Fibroblast of lung (primary cell): ENCODE measurements at regions not wholly inside any gene's neighbourhood (a gene's known extent, or its start where the extent isn't known, plus 50 kb on each side); places are given as distances from the start of the nearest gene placed in this dataset.
A peak's percentile ranks its signal among the peaks of the same experiment; 100 is the strongest.

Experiments
- DNase-seq, 2 donors: peaks; one replicate each; pipeline versions ENCODE4 v3.0.0 to v3.0.0-alpha.2; 2010; ENCODE audit warnings: low read depth in 2 of 2
- H2AFZ ChIP-seq: 2 replicates; pipeline ENCODE4 v1.5.1; 2012; ENCODE audit warnings: low read length, control low read depth, inconsistent platforms
- H3K27ac ChIP-seq: 2 replicates; pipeline ENCODE4 v1.5.1; 2011; ENCODE audit warnings: low read length, control low read depth; ENCODE audit not compliant: insufficient read depth
- H3K27me3 ChIP-seq: 2 replicates; pipeline ENCODE4 v1.5.1; 2011; ENCODE audit warnings: mild to moderate bottlenecking, low read length; ENCODE audit not compliant: control insufficient read depth, insufficient read depth
- H3K36me3 ChIP-seq: 2 replicates; pipeline ENCODE4 v1.5.1; 2011; ENCODE audit warnings: low read length; ENCODE audit not compliant: control insufficient read depth, insufficient read depth
- H3K4me1 ChIP-seq: 2 replicates; pipeline ENCODE4 v1.5.1; 2011; ENCODE audit warnings: low read length; ENCODE audit not compliant: control insufficient read depth, insufficient read depth; ENCODE audit errors: extremely low read depth
- H3K4me2 ChIP-seq: 2 replicates; pipeline ENCODE4 v1.5.1; 2011; ENCODE audit warnings: low read length, control low read depth; ENCODE audit not compliant: insufficient read depth; ENCODE audit errors: extremely low read depth
- H3K4me3 ChIP-seq, 4 experiments: fragments of 200-600 bp in 1 of 4; sonication (generic) in 1 of 4; replicated peaks in 1 of 4; 2 replicates each; pipeline ENCODE4 v1.5.1; 2011 to 2016; ENCODE audit warnings: low read length in 4 of 4, low read depth in 3 of 4, mild to moderate bottlenecking in 3 of 4, control low read depth in 2 of 4, inconsistent platforms in 1 of 4, mixed read lengths in 1 of 4; ENCODE audit not compliant: insufficient read depth in 1 of 4; ENCODE audit errors: control extremely low read depth in 1 of 4
- H3K79me2 ChIP-seq: 2 replicates; pipeline ENCODE4 v1.5.1; 2012; ENCODE audit warnings: mild to moderate bottlenecking, low read length, inconsistent platforms; ENCODE audit not compliant: control insufficient read depth, insufficient read depth
- H3K9ac ChIP-seq: 2 replicates; pipeline ENCODE4 v1.5.1; 2011; ENCODE audit warnings: mild to moderate bottlenecking, low read length, control low read depth; ENCODE audit not compliant: insufficient read depth
- H3K9me3 ChIP-seq: 2 replicates; pipeline ENCODE4 v1.5.1; 2012; ENCODE audit warnings: low read depth, low read length; ENCODE audit not compliant: control insufficient read depth, insufficient read depth
- H4K20me1 ChIP-seq: 2 replicates; pipeline ENCODE4 v1.5.1; 2011; ENCODE audit warnings: low read length; ENCODE audit not compliant: control insufficient read depth, insufficient read depth; ENCODE audit errors: extremely low read depth
- EZH2 ChIP-seq: IDR thresholded peaks from 2 replicates; pipeline ENCODE4 v1.5.1; 2012; ENCODE audit warnings: low read length, control low read depth, mild to moderate bottlenecking; ENCODE audit errors: missing control alignments
- TF ChIP-seq, protein P1 (sequence below), 2 donors: IDR thresholded peaks in 1 of 2; conservative IDR thresholded peaks in 1 of 2; 1 replicate in 1 of 2; 2 replicates in 1 of 2; pipeline ENCODE4 v1.5.1; 2011 to 2012; ENCODE audit warnings: low read length in 2 of 2, control low read depth in 1 of 2, inconsistent platforms in 1 of 2, low read depth in 1 of 2, mild to moderate bottlenecking in 1 of 2

DNA sequence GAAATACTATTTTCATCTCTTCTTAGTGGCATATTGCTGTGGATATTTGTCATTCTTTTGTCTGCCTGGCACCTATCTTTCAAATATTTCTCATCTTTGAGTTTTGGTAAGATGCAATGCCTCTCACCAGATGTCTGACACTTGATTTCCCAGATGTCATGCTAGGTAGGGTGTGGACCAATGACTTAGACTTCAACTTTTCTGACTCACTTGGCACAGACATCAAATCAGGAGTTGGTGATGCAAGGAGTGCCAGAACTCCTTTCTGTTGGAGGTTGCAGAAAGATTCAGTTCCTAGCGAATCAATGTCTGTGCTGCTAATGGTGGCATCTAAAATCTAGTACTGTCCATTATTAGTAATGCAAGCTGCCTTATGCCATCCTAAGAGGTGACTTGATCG lies 216.9 kb upstream of the FERD3L start:
- Histone ChIP-seq H3K27ac (no peak overlapping the region), H2AFZ (no peak overlapping the region), H3K4me3 (no peak overlapping the region), H3K79me2 (no peaks in the 10 kb centered on the region), H3K4me1 (no peaks in the 10 kb centered on the region), H3K4me2 (no peak overlapping the region), H3K36me3 (no peaks in the 10 kb centered on the region), H3K27me3 (no peaks in the 10 kb centered on the region), H3K9me3 (no peaks in the 10 kb centered on the region), H4K20me1 (no peaks in the 10 kb centered on the region), H3K9ac (no peak overlapping the region)
- peak; percentile 33 to 66 for DNase-seq
- TF ChIP-seq, protein P1, sequence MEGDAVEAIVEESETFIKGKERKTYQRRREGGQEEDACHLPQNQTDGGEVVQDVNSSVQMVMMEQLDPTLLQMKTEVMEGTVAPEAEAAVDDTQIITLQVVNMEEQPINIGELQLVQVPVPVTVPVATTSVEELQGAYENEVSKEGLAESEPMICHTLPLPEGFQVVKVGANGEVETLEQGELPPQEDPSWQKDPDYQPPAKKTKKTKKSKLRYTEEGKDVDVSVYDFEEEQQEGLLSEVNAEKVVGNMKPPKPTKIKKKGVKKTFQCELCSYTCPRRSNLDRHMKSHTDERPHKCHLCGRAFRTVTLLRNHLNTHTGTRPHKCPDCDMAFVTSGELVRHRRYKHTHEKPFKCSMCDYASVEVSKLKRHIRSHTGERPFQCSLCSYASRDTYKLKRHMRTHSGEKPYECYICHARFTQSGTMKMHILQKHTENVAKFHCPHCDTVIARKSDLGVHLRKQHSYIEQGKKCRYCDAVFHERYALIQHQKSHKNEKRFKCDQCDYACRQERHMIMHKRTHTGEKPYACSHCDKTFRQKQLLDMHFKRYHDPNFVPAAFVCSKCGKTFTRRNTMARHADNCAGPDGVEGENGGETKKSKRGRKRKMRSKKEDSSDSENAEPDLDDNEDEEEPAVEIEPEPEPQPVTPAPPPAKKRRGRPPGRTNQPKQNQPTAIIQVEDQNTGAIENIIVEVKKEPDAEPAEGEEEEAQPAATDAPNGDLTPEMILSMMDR (conservative IDR thresholded peaks at IDR 0.05 in 1 of 2, IDR thresholded peaks at IDR 0.05 in 1 of 2; ENCODE audit: low read depth in 1 of 2, low read length in 2 of 2): no peak
- TF ChIP-seq EZH2: no peak

DNA sequence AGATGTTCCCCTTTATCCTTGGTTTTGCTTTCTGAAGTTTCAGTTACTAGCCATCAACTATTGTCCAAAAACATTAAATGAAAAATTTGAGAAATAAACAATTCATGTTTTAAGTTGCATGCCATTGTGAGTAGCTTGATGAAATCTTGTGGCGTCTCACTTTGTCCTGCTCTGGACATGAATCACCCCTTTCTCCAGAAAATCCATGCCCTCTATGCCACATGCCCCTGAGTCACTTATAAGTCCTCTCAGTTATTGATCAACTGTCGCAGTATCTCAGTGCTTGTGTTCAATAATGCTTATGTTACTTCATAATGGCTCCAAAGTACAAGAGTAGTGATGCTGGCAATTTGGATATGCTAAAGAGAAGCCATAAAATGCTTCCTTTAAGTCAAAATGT lies 208.0 kb upstream of the FERD3L start:
- DNase-seq: peak; percentile 22 to 29
- no peaks in the 10 kb centered on the region for H3K36me3 ChIP-seq
- H3K27ac ChIP-seq: no peak overlapping the region
- no peak overlapping the region for H2AFZ ChIP-seq
- H3K4me2 ChIP-seq: no peak overlapping the region
- H3K4me3 ChIP-seq: no peak overlapping the region
- no peaks in the 10 kb centered on the region for H3K9me3 ChIP-seq
- H3K79me2 ChIP-seq: no peaks in the 10 kb centered on the region
- H3K9ac ChIP-seq: no peak overlapping the region
- no peaks in the 10 kb centered on the region for H4K20me1 ChIP-seq
- no peaks in the 10 kb centered on the region for H3K4me1 ChIP-seq
- no peaks in the 10 kb centered on the region for H3K27me3 ChIP-seq
- TF ChIP-seq EZH2: no peak
- TF ChIP-seq, protein P1 (conservative IDR thresholded peaks at IDR 0.05 in 1 of 2, IDR thresholded peaks at IDR 0.05 in 1 of 2; ENCODE audit: low read depth in 1 of 2, low read length in 2 of 2): no peak

DNA sequence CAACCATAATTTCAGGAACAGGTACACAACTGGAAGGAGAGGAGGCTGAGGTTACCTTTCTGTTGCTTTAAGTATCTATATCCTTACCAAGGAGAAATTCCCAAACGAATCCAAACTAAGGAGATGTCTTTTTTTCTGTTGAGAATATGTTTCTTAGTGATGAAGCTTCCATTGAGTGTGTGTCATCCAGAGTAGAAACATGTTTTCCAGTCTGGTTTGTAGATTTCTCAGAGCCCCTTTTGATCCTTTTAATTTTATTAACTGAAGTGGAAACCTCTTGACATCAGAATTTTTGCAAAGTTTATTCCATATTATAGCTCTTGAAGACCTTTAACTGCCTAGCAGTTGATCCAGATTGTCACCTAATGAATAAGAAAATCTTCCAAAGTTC lies 207.1 kb upstream of the FERD3L start:
- Histone ChIP-seq H3K9me3 (no peaks in the 10 kb centered on the region), H3K4me1 (no peaks in the 10 kb centered on the region), H3K27me3 (no peaks in the 10 kb centered on the region), H2AFZ (no peak overlapping the region), H3K79me2 (no peaks in the 10 kb centered on the region), H3K36me3 (no peaks in the 10 kb centered on the region), H3K27ac (no peak overlapping the region), H3K4me2 (no peak overlapping the region), H4K20me1 (no peaks in the 10 kb centered on the region), H3K9ac (no peak overlapping the region), H3K4me3 (no peak overlapping the region)
- peak in 1 of 2 donors; percentile 70 for DNase-seq
- TF ChIP-seq, protein P1 (conservative IDR thresholded peaks at IDR 0.05 in 1 of 2, IDR thresholded peaks at IDR 0.05 in 1 of 2; ENCODE audit: low read depth in 1 of 2, low read length in 2 of 2): no peak
- TF ChIP-seq EZH2: no peak
